ENCODE measurements at regions not wholly inside any gene's neighbourhood (a gene's known extent, or its start where the extent isn't known, plus 50 kb on each side); places are given as distances from the start of the nearest gene placed in this dataset.

- TF ChIP-seq CTCF (IDR thresholded peaks at IDR 0.05) (no peak), POLR2A (IDR thresholded peaks at IDR 0.05) (no peak)
These were observed 1953.0 kb upstream of the IGFBP7 start for GRCh38 chr4:59063015-59063720.

Measured in lower leg skin (tissue), 3 donors.